ENCODE measurements at regions not wholly inside any gene's neighbourhood (a gene's known extent, or its start where the extent isn't known, plus 50 kb on each side); places are given as distances from the start of the nearest gene placed in this dataset.

GRCh38 chr13:85698256-85698655 is 101.0 kb downstream of the SLITRK6 start:
- in situ Hi-C loops (cut with MboI; ENCODE audit: low pct_ligation_motif_present in 1 of 4, low pct_unique_long_range_greater_than_20kb in 1 of 4, low sequenced_read_pairs in 3 of 4) = no loop called here
- H3K27ac ChIP-seq = no peak overlapping the region
- intact Hi-C loops (cut with DNase I; ENCODE audit: low total_unique reads) = no loop called here
- H3K4me1 ChIP-seq = no peaks in the 10 kb centered on the region
- H3K27me3 ChIP-seq = no peaks in the 10 kb centered on the region
- H3K9me3 ChIP-seq = no peaks in the 10 kb centered on the region
- no peak for TF ChIP-seq POLR2AphosphoS5 (IDR thresholded peaks at IDR 0.05)
- TF ChIP-seq CTCF (IDR thresholded peaks at IDR 0.05) = no peak
- no peak for TF ChIP-seq POLR2A (IDR thresholded peaks at IDR 0.05)
- TF ChIP-seq EP300 (IDR thresholded peaks at IDR 0.05; ENCODE audit: low read depth) = no peak
- DNase-seq = no peak
- no peaks in the 10 kb centered on the region for H3K36me3 ChIP-seq
- no peak overlapping the region for H3K4me3 ChIP-seq
- WGBS, 2 donors (ENCODE audit: low coverage in 1 of 2) = 58 to 67% methylated on average over 3 to 4 of the region's 4 CpGs

- no peak for DNase-seq
- Histone ChIP-seq H3K27ac (no peak overlapping the region), H3K4me1 (no peaks in the 10 kb centered on the region), H3K4me3 (no peak overlapping the region), H3K9me3 (no peaks in the 10 kb centered on the region), H3K36me3 (no peaks in the 10 kb centered on the region), H3K27me3 (no peaks in the 10 kb centered on the region)
- TF ChIP-seq CTCF (IDR thresholded peaks at IDR 0.05) = no peak
- TF ChIP-seq EP300 (IDR thresholded peaks at IDR 0.05; ENCODE audit: low read depth) = no peak
- TF ChIP-seq POLR2A (IDR thresholded peaks at IDR 0.05) = no peak
- TF ChIP-seq POLR2AphosphoS5 (IDR thresholded peaks at IDR 0.05) = no peak
- in situ Hi-C loops (cut with MboI; ENCODE audit: low pct_ligation_motif_present in 1 of 4, low pct_unique_long_range_greater_than_20kb in 1 of 4, low sequenced_read_pairs in 3 of 4) (no loop called here), intact Hi-C loops (cut with DNase I; ENCODE audit: low total_unique reads) (no loop called here)
- 50 to 57% methylated on average over 4 of the region's 4 CpGs for WGBS, 2 donors (ENCODE audit: low coverage in 1 of 2)
Observed at GRCh38 chr13:85694992-85695391, 104.2 kb downstream of the SLITRK6 start.

GRCh38 chr13:85693889-85694511 is 105.2 kb downstream of the SLITRK6 start:
- H3K36me3 ChIP-seq = no peaks in the 10 kb centered on the region

GRCh38 chr13:85690368-85690767 is 108.9 kb downstream of the SLITRK6 start:
- no peak for DNase-seq
- Histone ChIP-seq H3K27me3 (no peaks in the 10 kb centered on the region), H3K27ac (no peak overlapping the region), H3K9me3 (no peaks in the 10 kb centered on the region), H3K36me3 (no peaks in the 10 kb centered on the region), H3K4me3 (no peak overlapping the region), H3K4me1 (no peaks in the 10 kb centered on the region)
- intact Hi-C loops (cut with DNase I; ENCODE audit: low total_unique reads) (no loop called here), in situ Hi-C loops (cut with MboI; ENCODE audit: low pct_ligation_motif_present in 1 of 4, low pct_unique_long_range_greater_than_20kb in 1 of 4, low sequenced_read_pairs in 3 of 4) (no loop called here)
- TF ChIP-seq EP300 (IDR thresholded peaks at IDR 0.05; ENCODE audit: low read depth) (no peak), CTCF (IDR thresholded peaks at IDR 0.05) (no peak), POLR2AphosphoS5 (IDR thresholded peaks at IDR 0.05) (no peak), POLR2A (IDR thresholded peaks at IDR 0.05) (no peak)
- WGBS, 2 donors (ENCODE audit: low coverage in 1 of 2) = 0 to 29% methylated on average over 1 of the region's 1 CpG

More at GRCh38 chr13:85693889-85694511, 105.2 kb downstream of the SLITRK6 start:
- 53 to 67% methylated on average over 5 to 7 of the region's 7 CpGs for WGBS, 2 donors (ENCODE audit: low coverage in 1 of 2)
- H3K4me1 ChIP-seq = no peaks in the 10 kb centered on the region
- TF ChIP-seq POLR2AphosphoS5 (IDR thresholded peaks at IDR 0.05) = no peak
- no peak for TF ChIP-seq POLR2A (IDR thresholded peaks at IDR 0.05)
- TF ChIP-seq EP300 (IDR thresholded peaks at IDR 0.05; ENCODE audit: low read depth) = no peak
- TF ChIP-seq CTCF (IDR thresholded peaks at IDR 0.05) = no peak
- in situ Hi-C loops (cut with MboI; ENCODE audit: low pct_ligation_motif_present in 1 of 4, low pct_unique_long_range_greater_than_20kb in 1 of 4, low sequenced_read_pairs in 3 of 4) (no loop called here), intact Hi-C loops (cut with DNase I; ENCODE audit: low total_unique reads) (no loop called here)
- H3K4me3 ChIP-seq = no peak overlapping the region
- no peaks in the 10 kb centered on the region for H3K27me3 ChIP-seq
- no peak for DNase-seq
- H3K27ac ChIP-seq = no peak overlapping the region
- H3K9me3 ChIP-seq = no peaks in the 10 kb centered on the region
